ENCODE measurements at regions not wholly inside any gene's neighbourhood (a gene's known extent, or its start where the extent isn't known, plus 50 kb on each side); places are given as distances from the start of the nearest gene placed in this dataset.
"Not testable (repeated sequence)": the region's sequence is repeated elsewhere in the genome, so short reads cannot be mapped to it uniquely, and the experiment has no call there.

GRCh38 chr4:66164869-66165268, 494.6 kb upstream of the EPHA5 start:
- DNase-seq (ENCODE audit: low spot score) = no peak

GRCh38 chr4:66160606-66161005, 490.3 kb upstream of the EPHA5 start:
- no peak for DNase-seq (ENCODE audit: low spot score)

GRCh38 chr4:66157594-66157993, 487.3 kb upstream of the EPHA5 start:
- DNase-seq (ENCODE audit: low spot score) = no peak

- DNase-seq (ENCODE audit: low spot score) = no peak
These were observed 459.8 kb upstream of the EPHA5 start for GRCh38 chr4:66130042-66130441.

- DNase-seq (ENCODE audit: low spot score) = no peak
These were observed 453.6 kb upstream of the EPHA5 start for GRCh38 chr4:66123831-66124413.

- no peak for DNase-seq (ENCODE audit: low spot score)
These were observed 452.9 kb upstream of the EPHA5 start for GRCh38 chr4:66123190-66123589.

GRCh38 chr4:66115231-66115630, 444.9 kb upstream of the EPHA5 start:
- DNase-seq (ENCODE audit: low spot score) = not testable (repeated sequence)

GRCh38 chr4:66108898-66109297, 438.6 kb upstream of the EPHA5 start:
- DNase-seq (ENCODE audit: low spot score) = no peak

GRCh38 chr4:66097218-66097617, 426.9 kb upstream of the EPHA5 start:
- DNase-seq (ENCODE audit: low spot score) = no peak

GRCh38 chr4:66095065-66095464, 424.8 kb upstream of the EPHA5 start:
- no peak for DNase-seq (ENCODE audit: low spot score)

- no peak for DNase-seq (ENCODE audit: low spot score)
These were observed 423.8 kb upstream of the EPHA5 start for GRCh38 chr4:66094070-66094469.

GRCh38 chr4:66091786-66092185, 421.5 kb upstream of the EPHA5 start:
- no peak for DNase-seq (ENCODE audit: low spot score)

GRCh38 chr4:66073961-66074360, 403.7 kb upstream of the EPHA5 start:
- DNase-seq (ENCODE audit: low spot score) = no peak

- no peak for DNase-seq (ENCODE audit: low spot score)
These were observed 401.6 kb upstream of the EPHA5 start for GRCh38 chr4:66071911-66072310.

- no peak for DNase-seq (ENCODE audit: low spot score)
These were observed 392.6 kb upstream of the EPHA5 start for GRCh38 chr4:66062921-66063320.

- no peak for DNase-seq (ENCODE audit: low spot score)
These were observed 391.8 kb upstream of the EPHA5 start for GRCh38 chr4:66062044-66062443.

- DNase-seq (ENCODE audit: low spot score) = no peak
These were observed 389.3 kb upstream of the EPHA5 start for GRCh38 chr4:66059556-66059955.

GRCh38 chr4:66059136-66059535, 388.8 kb upstream of the EPHA5 start:
- no peak for DNase-seq (ENCODE audit: low spot score)

GRCh38 chr4:66055999-66056398, 385.7 kb upstream of the EPHA5 start:
- DNase-seq (ENCODE audit: low spot score) = no peak

GRCh38 chr4:66052426-66052825, 382.1 kb upstream of the EPHA5 start:
- DNase-seq (ENCODE audit: low spot score) = no peak

- DNase-seq (ENCODE audit: low spot score) = no peak
These were observed 378.6 kb upstream of the EPHA5 start for GRCh38 chr4:66048861-66049260.

GRCh38 chr4:66045913-66046312, 375.6 kb upstream of the EPHA5 start:
- no peak for DNase-seq (ENCODE audit: low spot score)

- DNase-seq (ENCODE audit: low spot score) = no peak
These were observed 365.4 kb upstream of the EPHA5 start for GRCh38 chr4:66035701-66036100.

- no peak for DNase-seq (ENCODE audit: low spot score)
These were observed 364.4 kb upstream of the EPHA5 start for GRCh38 chr4:66034671-66035070.

GRCh38 chr4:66034262-66034661, 364.0 kb upstream of the EPHA5 start:
- no peak for DNase-seq (ENCODE audit: low spot score)
